ENCODE measurements at regions not wholly inside any gene's neighbourhood (a gene's known extent, or its start where the extent isn't known, plus 50 kb on each side); places are given as distances from the start of the nearest gene placed in this dataset.
"Not testable (repeated sequence)": the region's sequence is repeated elsewhere in the genome, so short reads cannot be mapped to it uniquely, and the experiment has no call there.

DNA sequence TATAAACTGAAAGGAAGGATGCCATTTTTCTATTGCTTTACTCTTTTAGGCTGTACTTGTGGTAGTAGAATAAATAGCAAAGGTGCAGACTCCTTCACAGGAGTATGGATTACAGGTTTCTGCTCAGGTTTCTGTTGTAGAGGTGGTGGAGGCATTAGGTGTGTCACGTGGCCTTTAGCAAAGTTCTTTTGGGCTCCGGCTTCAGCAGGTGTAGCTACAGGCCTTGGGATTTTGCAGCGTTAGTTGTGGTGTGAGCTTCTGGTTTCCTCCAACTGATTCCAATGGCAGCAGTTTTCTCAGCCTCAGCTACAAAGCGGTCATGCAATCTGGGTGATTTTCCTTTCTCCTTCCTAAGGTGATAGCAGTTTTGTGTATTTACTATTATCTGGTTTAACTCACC lies 255.8 kb upstream of the GK2 start:
- TF ChIP-seq, protein P1, sequence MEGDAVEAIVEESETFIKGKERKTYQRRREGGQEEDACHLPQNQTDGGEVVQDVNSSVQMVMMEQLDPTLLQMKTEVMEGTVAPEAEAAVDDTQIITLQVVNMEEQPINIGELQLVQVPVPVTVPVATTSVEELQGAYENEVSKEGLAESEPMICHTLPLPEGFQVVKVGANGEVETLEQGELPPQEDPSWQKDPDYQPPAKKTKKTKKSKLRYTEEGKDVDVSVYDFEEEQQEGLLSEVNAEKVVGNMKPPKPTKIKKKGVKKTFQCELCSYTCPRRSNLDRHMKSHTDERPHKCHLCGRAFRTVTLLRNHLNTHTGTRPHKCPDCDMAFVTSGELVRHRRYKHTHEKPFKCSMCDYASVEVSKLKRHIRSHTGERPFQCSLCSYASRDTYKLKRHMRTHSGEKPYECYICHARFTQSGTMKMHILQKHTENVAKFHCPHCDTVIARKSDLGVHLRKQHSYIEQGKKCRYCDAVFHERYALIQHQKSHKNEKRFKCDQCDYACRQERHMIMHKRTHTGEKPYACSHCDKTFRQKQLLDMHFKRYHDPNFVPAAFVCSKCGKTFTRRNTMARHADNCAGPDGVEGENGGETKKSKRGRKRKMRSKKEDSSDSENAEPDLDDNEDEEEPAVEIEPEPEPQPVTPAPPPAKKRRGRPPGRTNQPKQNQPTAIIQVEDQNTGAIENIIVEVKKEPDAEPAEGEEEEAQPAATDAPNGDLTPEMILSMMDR (IDR thresholded peaks at IDR 0.05; ENCODE audit: insufficient read depth, missing control alignments) = no peak
- DNase-seq (ENCODE audit: insufficient read length, low spot score) (no peak), FAIRE-seq (no peak)

DNA sequence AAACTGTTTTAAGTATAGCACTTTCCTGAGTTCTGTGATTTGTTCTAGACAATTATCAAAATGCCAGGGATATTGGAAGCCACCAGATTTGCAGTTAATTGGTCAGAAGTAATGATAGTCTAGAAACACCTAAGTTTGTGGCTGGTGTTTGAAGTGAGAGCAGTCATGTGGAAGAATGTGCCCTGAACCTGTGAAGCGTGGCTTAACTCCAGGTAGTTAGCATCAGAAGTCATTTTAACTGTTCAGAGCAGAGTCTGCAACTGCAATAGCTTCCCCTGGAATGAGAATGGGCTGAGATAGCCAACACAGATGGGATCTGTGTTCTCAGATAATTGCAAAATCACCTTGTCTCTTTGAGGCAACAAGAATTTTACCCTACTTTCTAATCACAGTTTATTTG lies 255.1 kb upstream of the GK2 start:
- FAIRE-seq (no peak), DNase-seq (ENCODE audit: insufficient read length, low spot score) (no peak)
- TF ChIP-seq, protein P1 (IDR thresholded peaks at IDR 0.05; ENCODE audit: insufficient read depth, missing control alignments) = no peak

DNA sequence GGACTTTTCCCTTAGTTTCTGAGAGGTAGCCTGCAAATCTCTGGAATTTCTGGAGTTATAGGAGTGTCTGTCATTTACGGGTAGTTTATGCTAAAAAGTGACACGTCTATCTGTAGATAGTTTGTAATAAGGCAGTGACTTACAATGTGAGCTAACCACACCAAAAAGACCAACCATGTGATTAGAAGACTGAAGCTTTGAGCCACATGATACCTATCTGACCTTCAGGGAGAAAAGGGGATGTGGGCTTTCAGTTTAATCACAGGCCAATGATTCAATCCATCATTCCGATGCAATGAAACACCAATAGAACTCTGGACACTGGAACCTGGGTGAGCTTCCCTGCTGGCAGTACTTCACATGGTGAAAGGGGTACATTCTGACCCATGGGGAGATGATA lies 254.6 kb upstream of the GK2 start:
- TF ChIP-seq, protein P1 (IDR thresholded peaks at IDR 0.05; ENCODE audit: insufficient read depth, missing control alignments) = no peak
- no peak for DNase-seq (ENCODE audit: insufficient read length, low spot score)
- no peak for FAIRE-seq

DNA sequence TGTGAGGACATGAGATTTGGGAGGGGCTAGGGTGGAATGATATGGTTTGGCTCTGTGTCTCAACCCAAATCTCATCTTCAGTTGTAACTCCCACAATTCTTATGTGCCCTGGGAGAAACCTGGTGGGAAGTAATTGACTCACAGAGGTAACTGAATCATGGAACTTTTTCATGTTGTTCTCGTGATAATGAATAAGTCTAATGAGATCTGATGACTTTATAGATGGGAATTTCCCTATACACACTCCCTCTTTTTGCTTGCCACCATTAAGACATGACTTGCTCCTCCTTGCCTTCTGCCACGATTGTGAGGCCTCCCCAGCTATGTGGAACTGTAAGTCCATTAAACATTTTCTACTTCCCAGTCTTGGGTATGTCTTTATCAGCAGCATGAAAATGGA lies 253.2 kb upstream of the GK2 start:
- no peak for FAIRE-seq
- no peak for DNase-seq (ENCODE audit: insufficient read length, low spot score)
- TF ChIP-seq, protein P1 (IDR thresholded peaks at IDR 0.05; ENCODE audit: insufficient read depth, missing control alignments) = no peak

DNA sequence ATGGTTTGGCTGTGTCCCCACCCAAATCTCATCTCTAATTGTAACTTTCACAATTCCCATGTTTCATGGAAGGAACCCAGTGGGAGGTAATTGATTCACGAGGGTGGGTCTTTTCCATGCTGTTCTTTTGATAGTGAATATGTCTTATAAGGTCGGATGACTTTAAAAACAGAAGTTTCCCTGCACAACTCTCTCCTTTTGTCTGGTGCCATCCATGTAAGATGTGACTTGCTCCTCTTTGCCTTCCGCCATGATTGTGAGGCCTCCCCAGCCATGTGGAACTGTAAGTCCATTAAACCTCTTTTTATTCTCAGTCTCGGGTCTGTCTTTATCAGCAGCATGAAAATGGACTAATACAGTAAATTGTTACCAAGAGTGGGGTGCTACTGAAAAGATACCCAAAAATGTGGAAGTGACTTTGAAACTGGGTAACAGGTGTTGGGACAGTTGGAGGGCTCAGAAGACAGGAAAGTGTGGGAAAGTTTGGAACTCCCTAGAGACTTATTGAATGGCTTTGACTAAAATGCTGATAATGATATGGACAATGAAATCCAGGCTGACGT lies 251.4 kb upstream of the GK2 start:
- not testable (repeated sequence) for FAIRE-seq; DNase-seq (ENCODE audit: insufficient read length, low spot score)

DNA sequence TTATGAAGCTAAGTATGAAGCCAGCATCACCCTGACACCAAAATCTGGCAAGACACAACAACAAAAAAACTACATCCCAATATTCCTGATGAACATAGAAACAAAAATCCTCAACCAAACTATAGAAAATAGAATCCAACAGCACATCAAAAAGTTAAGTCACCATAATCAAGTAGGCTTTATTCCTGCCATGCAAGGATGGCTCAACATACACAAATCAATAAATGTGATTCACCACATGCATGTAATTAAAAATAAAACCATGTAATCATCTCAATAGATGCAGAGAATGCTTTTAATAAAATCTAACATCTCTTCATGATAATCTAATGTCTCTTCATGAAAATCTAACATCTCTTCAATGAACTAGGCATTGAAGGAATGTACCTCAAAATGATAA lies 249.4 kb upstream of the GK2 start:
- DNase-seq (ENCODE audit: insufficient read length, low spot score) (no peak), FAIRE-seq (no peak)
- TF ChIP-seq, protein P1 (IDR thresholded peaks at IDR 0.05; ENCODE audit: insufficient read depth, missing control alignments) = no peak

DNA sequence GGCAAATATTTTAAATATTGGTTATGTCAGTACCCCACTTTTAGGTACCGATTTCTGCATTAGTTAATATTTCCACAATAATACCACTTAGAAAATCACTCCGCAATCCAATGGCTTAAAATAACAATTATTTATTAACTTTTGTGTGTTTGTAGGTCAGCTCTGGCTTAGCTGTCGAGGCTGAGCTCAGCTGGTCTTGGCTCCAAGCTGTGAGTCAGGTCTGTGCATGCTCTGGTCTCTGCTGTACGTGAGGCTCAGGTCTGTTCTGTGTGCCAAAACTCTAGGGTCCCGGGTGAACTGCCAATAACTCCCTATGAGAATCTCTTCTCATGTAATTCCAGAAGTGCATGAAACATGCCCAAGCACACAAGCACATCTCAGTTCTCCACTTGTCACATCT lies 245.8 kb upstream of the GK2 start:
- no peak for DNase-seq (ENCODE audit: insufficient read length, low spot score)

More for the DNA sequence above, 245.8 kb upstream of the GK2 start:
- no peak for FAIRE-seq
- TF ChIP-seq, protein P1 (IDR thresholded peaks at IDR 0.05; ENCODE audit: insufficient read depth, missing control alignments) = no peak
